ENCODE measurements at regions not wholly inside any gene's neighbourhood (a gene's known extent, or its start where the extent isn't known, plus 50 kb on each side); places are given as distances from the start of the nearest gene placed in this dataset.

- Mint-ChIP-seq H3K4me1 (ENCODE audit: low read depth, unreplicated experiment) (no peaks in the 10 kb centered on the region), H3K36me3 (ENCODE audit: low read depth, unreplicated experiment) (no peaks in the 10 kb centered on the region), H3K27me3 (ENCODE audit: low read depth, unreplicated experiment) (no peaks in the 10 kb centered on the region), H3K27ac (ENCODE audit: unreplicated experiment) (no peak overlapping the region), H3K4me3 (ENCODE audit: unreplicated experiment) (no peak overlapping the region), H3K9me3 (ENCODE audit: unreplicated experiment) (no peaks in the 10 kb centered on the region)
- H3K79me2 ChIP-seq (ENCODE audit: insufficient read depth, low read length): no peaks in the 10 kb centered on the region
- H3K4me3 ChIP-seq (ENCODE audit: insufficient read depth, low read depth, low read length): no peak overlapping the region
- no peaks in the 10 kb centered on the region for H4K20me1 ChIP-seq (ENCODE audit: insufficient read depth, low read length)
- no peaks in the 10 kb centered on the region for H3K36me3 ChIP-seq (ENCODE audit: insufficient read depth, low read length)
- FAIRE-seq (no peak), DNase-seq (ENCODE audit: low read depth) (no peak)
- no peak overlapping the region for H3K27ac ChIP-seq (ENCODE audit: low read depth, low read length)
- no peak overlapping the region for H3K9ac ChIP-seq (ENCODE audit: low read length)
- H3K27me3 ChIP-seq (ENCODE audit: insufficient read depth, low read length): no peaks in the 10 kb centered on the region
- H3K9me3 ChIP-seq (ENCODE audit: insufficient read depth, low read depth, low read length): no peaks in the 10 kb centered on the region
- H2AFZ ChIP-seq (ENCODE audit: low read depth, low read length): no peak overlapping the region
- no peak for TF ChIP-seq EZH2 (IDR thresholded peaks at IDR 0.05; ENCODE audit: insufficient read depth, low read length)
- TF ChIP-seq, protein P1, sequence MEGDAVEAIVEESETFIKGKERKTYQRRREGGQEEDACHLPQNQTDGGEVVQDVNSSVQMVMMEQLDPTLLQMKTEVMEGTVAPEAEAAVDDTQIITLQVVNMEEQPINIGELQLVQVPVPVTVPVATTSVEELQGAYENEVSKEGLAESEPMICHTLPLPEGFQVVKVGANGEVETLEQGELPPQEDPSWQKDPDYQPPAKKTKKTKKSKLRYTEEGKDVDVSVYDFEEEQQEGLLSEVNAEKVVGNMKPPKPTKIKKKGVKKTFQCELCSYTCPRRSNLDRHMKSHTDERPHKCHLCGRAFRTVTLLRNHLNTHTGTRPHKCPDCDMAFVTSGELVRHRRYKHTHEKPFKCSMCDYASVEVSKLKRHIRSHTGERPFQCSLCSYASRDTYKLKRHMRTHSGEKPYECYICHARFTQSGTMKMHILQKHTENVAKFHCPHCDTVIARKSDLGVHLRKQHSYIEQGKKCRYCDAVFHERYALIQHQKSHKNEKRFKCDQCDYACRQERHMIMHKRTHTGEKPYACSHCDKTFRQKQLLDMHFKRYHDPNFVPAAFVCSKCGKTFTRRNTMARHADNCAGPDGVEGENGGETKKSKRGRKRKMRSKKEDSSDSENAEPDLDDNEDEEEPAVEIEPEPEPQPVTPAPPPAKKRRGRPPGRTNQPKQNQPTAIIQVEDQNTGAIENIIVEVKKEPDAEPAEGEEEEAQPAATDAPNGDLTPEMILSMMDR (IDR thresholded peaks at IDR 0.05; ENCODE audit: insufficient read depth, low read depth, low read length): no peak
- H3K4me2 ChIP-seq (ENCODE audit: low read length): no peak overlapping the region
- H3K4me1 ChIP-seq (ENCODE audit: insufficient read depth, low read length): no peaks in the 10 kb centered on the region
Measured at GRCh38 chr4:176484301-176484984, 164.7 kb downstream of the SPCS3 start.

GRCh38 chr4:176489001-176489400, 169.2 kb downstream of the SPCS3 start:
- no peak overlapping the region for H3K4me3 ChIP-seq (ENCODE audit: insufficient read depth, low read depth, low read length)
- H3K27me3 ChIP-seq (ENCODE audit: insufficient read depth, low read length): no peaks in the 10 kb centered on the region
- DNase-seq (ENCODE audit: low read depth) (no peak), FAIRE-seq (peak; percentile 45)
- no peak overlapping the region for H3K9ac ChIP-seq (ENCODE audit: low read length)
- H3K9me3 ChIP-seq (ENCODE audit: insufficient read depth, low read depth, low read length): no peaks in the 10 kb centered on the region
- no peak overlapping the region for H3K27ac Mint-ChIP-seq (ENCODE audit: unreplicated experiment)
- no peak overlapping the region for H3K4me3 Mint-ChIP-seq (ENCODE audit: unreplicated experiment)
- H3K36me3 ChIP-seq (ENCODE audit: insufficient read depth, low read length): no peaks in the 10 kb centered on the region
- TF ChIP-seq, protein P1 (IDR thresholded peaks at IDR 0.05; ENCODE audit: insufficient read depth, low read depth, low read length): no peak
- no peak for TF ChIP-seq EZH2 (IDR thresholded peaks at IDR 0.05; ENCODE audit: insufficient read depth, low read length)
- no peaks in the 10 kb centered on the region for H3K9me3 Mint-ChIP-seq (ENCODE audit: unreplicated experiment)
- no peaks in the 10 kb centered on the region for H3K4me1 ChIP-seq (ENCODE audit: insufficient read depth, low read length)
- no peaks in the 10 kb centered on the region for H4K20me1 ChIP-seq (ENCODE audit: insufficient read depth, low read length)
- H3K36me3 Mint-ChIP-seq (ENCODE audit: low read depth, unreplicated experiment): no peaks in the 10 kb centered on the region
- no peak overlapping the region for H3K27ac ChIP-seq (ENCODE audit: low read depth, low read length)
- H3K79me2 ChIP-seq (ENCODE audit: insufficient read depth, low read length): no peaks in the 10 kb centered on the region
- no peak overlapping the region for H2AFZ ChIP-seq (ENCODE audit: low read depth, low read length)
- peaks cover 8% of the 10 kb centered on the region for H3K4me1 Mint-ChIP-seq (ENCODE audit: low read depth, unreplicated experiment)
- no peaks in the 10 kb centered on the region for H3K27me3 Mint-ChIP-seq (ENCODE audit: low read depth, unreplicated experiment)
- H3K4me2 ChIP-seq (ENCODE audit: low read length): no peak overlapping the region

GRCh38 chr4:176492646-176493302, 173.0 kb downstream of the SPCS3 start:
- no peak overlapping the region for H3K4me3 Mint-ChIP-seq (ENCODE audit: unreplicated experiment)
- no peaks in the 10 kb centered on the region for H3K36me3 Mint-ChIP-seq (ENCODE audit: low read depth, unreplicated experiment)
- Histone ChIP-seq H3K4me2 (ENCODE audit: low read length) (peak overlapping the region; percentile 53), H3K4me3 (ENCODE audit: insufficient read depth, low read depth, low read length) (no peak overlapping the region), H3K9me3 (ENCODE audit: insufficient read depth, low read depth, low read length) (no peaks in the 10 kb centered on the region), H3K36me3 (ENCODE audit: insufficient read depth, low read length) (no peaks in the 10 kb centered on the region), H3K27ac (ENCODE audit: low read depth, low read length) (no peak overlapping the region), H3K9ac (ENCODE audit: low read length) (no peak overlapping the region), H3K79me2 (ENCODE audit: insufficient read depth, low read length) (no peaks in the 10 kb centered on the region), H2AFZ (ENCODE audit: low read depth, low read length) (no peak overlapping the region), H3K4me1 (ENCODE audit: insufficient read depth, low read length) (no peaks in the 10 kb centered on the region), H4K20me1 (ENCODE audit: insufficient read depth, low read length) (no peaks in the 10 kb centered on the region), H3K27me3 (ENCODE audit: insufficient read depth, low read length) (no peaks in the 10 kb centered on the region)
- DNase-seq (ENCODE audit: low read depth) (peak; percentile 30), FAIRE-seq (peak; percentile 29)
- no peaks in the 10 kb centered on the region for H3K9me3 Mint-ChIP-seq (ENCODE audit: unreplicated experiment)
- H3K27me3 Mint-ChIP-seq (ENCODE audit: low read depth, unreplicated experiment): no peaks in the 10 kb centered on the region
- H3K27ac Mint-ChIP-seq (ENCODE audit: unreplicated experiment): peak overlapping the region; percentile 75
- H3K4me1 Mint-ChIP-seq (ENCODE audit: low read depth, unreplicated experiment): peaks cover 8% of the 10 kb centered on the region
- TF ChIP-seq, protein P1 (IDR thresholded peaks at IDR 0.05; ENCODE audit: insufficient read depth, low read depth, low read length): no peak
- no peak for TF ChIP-seq EZH2 (IDR thresholded peaks at IDR 0.05; ENCODE audit: insufficient read depth, low read length)

Measured in astrocyte (in vitro differentiated cells and primary cell).